ENCODE measurements at regions not wholly inside any gene's neighbourhood (a gene's known extent, or its start where the extent isn't known, plus 50 kb on each side); places are given as distances from the start of the nearest gene placed in this dataset.
"Not testable (repeated sequence)": the region's sequence is repeated elsewhere in the genome, so short reads cannot be mapped to it uniquely, and the experiment has no call there.

DNA sequence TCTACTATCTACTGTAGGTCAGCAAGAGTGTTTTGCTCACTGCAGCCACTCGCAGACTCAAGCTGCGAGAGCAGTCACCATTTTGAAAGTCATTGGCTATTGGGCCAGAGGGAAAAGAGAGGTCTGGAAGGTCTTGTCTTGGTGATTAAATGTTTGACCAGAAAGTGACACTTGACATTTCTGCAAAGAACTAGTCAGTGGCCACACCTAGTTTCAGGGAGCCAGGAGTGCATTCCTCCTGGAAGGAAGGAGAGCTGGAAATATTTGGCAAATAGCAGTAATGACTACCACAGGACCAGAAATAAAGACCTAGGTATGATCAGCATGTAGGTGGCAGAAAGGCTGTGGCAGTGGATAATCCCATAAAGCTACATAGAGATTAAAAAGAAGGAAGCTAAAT, 440.0 kb upstream of the PLXNA2 start:
- DNase-seq (ENCODE audit: low read depth in 1 of 2, low spot score in 1 of 2), result no peak

DNA sequence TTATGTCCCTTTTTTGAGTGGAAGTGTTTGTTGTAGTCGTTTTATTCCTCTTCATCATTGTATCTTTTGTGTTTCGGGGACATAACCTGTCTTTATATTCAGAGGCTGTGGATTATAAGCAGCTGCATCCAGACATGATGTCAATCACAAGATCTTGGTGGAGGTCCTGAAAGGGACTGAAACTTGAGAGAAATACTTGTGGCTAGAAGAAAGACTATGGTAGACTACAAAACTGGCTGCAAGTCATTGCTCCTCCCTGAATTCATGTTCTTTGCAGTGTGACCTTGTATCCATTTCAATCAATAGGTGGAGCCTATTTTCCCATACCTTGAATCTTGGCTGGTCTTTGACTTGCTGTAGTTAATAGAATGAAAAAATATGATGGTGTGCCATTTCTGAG, 442.4 kb upstream of the PLXNA2 start:
- DNase-seq (ENCODE audit: low read depth in 1 of 2, low spot score in 1 of 2), result no peak

DNA sequence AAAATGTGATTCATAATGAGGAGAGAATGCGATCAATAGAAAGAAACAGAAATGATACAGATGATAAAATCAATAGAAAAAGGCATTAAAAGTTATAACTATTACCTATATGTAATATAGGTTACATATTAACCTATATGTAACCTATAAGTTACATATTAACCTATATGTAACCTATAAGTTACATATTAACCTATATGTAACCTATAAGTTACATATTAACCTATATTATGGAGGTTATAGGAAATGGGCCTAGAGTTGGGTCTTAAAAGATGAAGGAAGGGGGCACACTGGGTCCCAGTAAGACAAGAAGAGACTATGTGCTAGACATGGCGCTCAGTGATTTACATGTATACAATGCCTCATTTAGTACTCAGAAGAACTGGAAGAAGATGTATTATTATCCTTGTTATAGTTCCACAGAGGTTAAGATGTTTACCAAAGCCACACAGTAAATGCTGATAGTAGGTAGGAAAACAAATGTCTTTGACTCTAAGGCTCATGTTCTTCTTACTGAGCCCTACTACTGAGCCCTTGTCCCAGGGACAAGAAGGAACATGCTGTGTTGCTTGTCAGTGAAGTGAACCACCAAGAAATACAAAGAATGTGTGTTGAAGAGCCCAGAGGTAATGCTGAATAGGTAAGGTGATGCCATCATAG, 444.6 kb upstream of the PLXNA2 start:
- no peak for DNase-seq (ENCODE audit: low read depth in 1 of 2, low spot score in 1 of 2)

DNA sequence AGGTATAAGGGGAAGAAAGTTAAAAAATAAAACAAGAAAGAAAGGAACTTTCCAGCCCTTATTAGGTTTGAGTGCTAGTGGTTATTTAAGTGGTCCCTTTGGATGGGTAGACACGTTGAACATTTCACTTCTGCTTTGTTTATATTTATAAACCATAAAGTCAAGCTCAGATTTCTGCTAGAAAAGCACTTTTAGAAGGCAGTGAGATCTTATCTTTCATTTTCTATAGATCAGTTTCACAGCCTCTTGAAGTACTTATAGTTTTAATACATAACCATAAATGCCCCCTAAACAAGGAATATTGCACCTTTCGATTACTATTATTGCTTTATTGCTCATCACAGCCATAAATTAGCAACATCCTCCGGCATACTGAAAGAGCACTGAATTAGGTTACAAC, 446.8 kb upstream of the PLXNA2 start:
- DNase-seq (ENCODE audit: low read depth in 1 of 2, low spot score in 1 of 2), result no peak

DNA sequence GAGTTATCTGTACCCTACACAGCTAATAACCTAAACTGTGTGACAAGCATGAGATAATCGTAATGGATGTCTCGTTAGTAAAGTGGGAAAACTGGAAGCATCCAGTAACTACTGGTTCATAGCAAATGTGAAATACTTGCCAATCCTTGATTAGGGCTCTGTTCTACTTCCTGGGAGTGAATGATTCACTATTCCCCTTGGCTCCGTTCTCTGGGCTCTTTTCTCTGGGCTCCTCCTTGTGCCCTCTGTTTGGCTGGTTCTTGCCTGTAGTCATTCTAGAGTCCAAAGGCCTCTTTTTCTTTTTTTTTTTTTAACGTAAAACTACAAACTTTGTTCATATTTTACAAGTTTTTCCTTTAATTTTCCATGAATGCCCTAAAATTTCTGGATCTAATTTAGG, 465.8 kb upstream of the PLXNA2 start:
- DNase-seq (ENCODE audit: low read depth in 1 of 2, low spot score in 1 of 2), result no peak

DNA sequence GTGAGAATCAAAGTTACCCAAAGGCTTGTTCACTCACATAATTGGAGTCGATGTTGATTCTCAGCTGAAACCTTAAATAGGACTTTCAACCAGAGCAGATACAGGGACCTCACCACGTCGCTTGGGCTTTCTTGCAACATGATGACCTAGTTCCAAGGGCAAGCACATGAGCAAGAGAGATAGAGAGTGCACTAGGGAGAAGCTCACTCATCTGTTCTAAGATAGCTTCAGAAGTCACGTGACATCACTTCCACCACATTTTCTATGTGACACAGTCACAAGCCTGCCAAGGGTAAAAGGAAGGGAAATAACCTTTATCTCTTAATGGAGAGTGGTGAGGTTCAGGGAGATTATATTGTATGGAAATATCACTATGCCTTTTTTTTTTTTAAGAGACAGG, 470.1 kb upstream of the PLXNA2 start:
- no peak for DNase-seq (ENCODE audit: low read depth in 1 of 2, low spot score in 1 of 2)

DNA sequence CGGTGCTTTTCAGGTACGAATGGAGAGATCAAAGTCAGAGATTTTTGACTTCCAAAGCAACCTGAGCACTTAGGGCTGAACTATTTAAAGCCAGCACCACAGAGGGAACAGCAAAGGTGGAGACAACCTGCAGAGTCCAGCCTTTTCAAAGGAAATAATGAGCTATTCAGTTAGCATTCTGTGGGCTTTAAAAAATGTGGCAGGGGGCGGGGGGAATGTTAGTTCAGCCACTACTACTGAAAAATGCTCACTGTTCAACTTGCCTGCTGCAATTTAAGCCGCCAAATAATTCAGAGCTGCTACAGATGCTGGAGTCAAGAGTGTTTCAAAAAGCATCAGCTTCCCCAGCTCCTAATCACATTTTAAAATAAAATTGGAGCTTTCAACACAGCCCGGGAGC, 473.3 kb upstream of the PLXNA2 start:
- DNase-seq (ENCODE audit: low read depth in 1 of 2, low spot score in 1 of 2), result no peak

DNA sequence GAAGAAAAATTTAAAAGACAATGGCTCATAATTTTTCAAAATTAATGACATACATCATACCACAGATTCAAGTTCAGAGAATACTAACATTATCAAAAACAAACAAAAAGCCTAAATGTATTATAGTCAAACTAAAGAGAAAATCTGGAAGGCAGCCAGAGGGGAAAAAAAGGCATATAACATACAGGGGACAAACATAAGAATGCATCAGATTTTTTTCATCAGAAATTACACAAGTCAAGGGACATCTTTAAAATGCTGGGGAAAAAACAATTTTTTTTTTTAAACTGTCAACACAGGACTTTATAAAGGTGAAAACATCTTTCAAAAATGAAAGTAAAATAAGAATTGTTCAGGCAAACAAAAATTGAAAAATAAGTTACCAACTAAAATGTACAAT, 478.4 kb upstream of the PLXNA2 start:
- no peak for DNase-seq (ENCODE audit: low read depth in 1 of 2, low spot score in 1 of 2)

DNA sequence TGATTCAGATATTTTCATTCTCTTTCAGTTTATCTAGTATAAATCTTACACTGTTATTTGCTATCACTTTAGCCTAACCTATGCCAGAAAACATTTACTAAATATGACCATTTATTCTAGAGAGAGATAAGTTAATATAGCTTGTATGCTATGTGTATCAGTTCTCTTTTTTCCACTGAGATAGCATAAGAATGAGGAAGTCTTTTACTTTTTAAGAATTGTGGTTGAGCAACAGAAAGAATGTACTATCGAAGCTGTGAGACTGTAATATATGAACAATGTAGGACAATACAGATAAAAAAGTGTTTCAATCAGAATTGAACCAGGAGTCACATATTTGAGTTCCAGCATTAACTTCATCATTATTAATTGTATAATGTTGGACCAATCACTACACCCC, 479.9 kb upstream of the PLXNA2 start:
- DNase-seq (ENCODE audit: low read depth in 1 of 2, low spot score in 1 of 2), result no peak

DNA sequence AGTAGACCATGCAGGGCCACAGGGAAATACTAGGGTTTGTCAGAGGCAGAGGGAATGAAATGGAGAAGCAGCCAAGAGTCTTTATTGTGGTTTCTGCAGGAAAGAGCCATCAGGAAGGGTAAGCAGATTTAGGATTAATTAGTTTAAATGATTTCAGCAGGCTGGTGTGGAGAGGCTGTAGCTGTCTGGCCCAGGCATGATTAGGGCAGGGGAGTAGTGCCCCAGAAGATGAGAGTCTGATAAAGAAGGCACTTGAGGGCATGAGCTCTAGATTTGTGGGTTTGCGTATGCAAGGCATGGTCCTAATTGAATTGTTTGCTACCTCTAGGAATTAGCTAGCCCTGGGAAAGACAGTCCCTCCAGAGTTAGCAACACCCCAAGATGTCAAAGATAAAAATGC, 484.6 kb upstream of the PLXNA2 start:
- DNase-seq (ENCODE audit: low read depth in 1 of 2, low spot score in 1 of 2), result no peak

DNA sequence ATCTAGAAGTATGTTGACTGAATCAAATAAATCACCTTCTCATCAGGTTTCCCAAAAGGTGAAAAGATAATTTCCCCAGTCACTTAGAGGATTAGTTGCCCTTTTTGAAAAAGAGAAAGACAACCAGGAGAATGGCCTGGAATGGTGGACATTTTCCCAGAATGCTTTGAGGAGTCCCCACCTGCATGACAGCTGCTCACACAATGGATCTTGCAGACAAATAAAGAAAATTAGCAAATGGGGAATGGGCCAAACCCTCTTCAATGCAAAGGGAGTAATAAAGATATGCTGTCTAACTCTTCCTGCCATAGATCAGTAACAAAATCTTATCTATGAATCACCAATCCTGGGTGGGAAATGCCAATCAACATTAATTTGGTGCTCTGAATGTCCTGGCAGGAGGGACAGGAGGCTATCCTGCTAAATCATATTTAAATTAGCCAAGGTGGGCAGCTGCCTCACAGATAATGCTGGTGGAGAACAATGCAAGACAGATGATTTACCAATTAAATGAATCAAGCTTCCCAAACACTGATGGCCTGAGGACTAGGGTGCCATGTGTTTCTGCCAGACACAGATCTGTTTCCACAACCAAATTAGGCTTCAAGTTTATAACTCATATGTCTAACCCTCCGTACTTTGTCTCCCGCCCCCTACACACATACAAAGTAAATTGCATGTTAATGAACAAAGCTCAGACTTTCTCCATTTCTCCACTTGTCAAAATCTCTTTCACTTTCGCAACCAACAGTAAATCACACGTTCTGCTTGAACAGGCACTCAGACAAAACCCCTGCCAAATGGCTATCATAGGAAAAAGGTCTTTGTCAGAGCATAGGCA, 488.0 kb upstream of the PLXNA2 start:
- DNase-seq (ENCODE audit: low read depth in 1 of 2, low spot score in 1 of 2), result no peak

DNA sequence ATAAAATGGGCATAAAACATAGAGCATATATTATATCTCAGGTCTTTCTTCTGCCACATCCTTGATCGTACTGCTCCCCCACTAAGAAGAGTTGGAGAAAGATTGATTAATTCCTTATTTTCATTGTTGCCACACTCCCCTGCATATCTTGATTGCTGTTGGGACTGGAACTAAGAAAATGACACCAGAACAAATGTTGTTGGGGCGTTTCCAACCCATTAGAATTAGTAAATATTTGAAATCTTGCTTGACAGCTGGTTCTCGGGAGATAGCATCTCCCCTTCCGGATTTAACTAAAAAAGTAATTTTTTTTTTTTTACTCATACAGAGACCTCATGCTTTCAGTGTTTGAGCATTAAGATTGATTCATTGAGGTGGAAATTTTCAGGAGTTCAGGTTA, 493.0 kb upstream of the PLXNA2 start:
- DNase-seq (ENCODE audit: low read depth in 1 of 2, low spot score in 1 of 2), result no peak

DNA sequence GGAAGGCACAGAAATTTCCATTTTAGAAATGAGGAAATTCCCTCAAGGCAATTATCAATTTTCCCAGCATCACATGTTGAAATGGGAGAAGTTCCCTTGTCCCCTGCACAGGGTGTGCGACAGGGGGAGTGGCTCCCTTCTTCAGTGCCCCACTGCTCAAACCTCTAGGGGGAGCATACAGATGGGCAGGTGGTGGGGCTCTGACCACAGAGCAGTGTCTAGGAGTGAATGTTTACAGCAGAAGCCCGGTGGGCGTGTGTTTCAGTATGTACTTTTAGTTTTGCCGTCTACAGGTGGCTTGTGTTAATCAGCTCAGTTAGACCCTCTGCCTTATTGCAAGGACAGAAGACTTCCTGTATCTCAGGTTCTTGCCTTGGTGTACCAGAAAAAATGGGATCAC, 493.7 kb upstream of the PLXNA2 start:
- no peak for DNase-seq (ENCODE audit: low read depth in 1 of 2, low spot score in 1 of 2)

DNA sequence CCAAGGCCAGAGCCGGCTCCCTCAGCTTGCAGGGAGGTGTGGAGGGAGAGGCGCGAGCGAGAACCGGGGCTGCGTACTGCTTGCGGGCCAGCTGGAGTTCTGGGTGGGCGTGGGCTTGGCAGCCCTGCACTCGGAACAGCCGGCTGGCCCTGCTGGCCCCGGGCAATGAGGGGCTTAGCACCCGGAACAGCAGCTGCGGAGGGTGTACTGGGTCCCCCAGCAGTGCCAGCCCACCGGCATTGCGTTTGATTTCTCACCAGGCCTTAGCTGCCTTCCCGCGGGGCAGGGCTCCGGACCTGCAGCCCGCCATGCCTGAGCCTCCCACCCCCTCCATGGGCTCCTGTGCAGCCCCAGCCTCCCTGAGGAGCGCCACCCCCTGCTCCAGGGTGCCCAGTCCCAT, 495.5 kb upstream of the PLXNA2 start:
- DNase-seq (ENCODE audit: low read depth in 1 of 2, low spot score in 1 of 2), result not testable (repeated sequence)

DNA sequence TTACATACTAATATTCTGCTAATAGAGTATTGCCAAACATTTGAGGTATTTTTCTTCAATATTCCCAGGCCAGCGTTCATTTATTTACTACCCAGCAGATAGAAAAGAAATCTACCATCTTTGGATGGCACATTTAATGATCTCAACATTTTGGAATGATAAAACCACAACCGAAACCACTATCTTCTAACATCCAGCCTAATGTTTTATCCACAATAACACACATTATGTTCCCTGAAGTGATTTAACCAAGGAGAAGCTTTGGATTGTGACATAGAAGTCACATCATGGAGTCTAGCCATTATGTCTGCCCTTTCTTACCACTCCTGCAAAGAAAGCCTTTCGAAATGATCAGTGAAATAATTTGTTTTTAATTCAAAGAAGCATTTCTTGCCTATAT, 497.1 kb upstream of the PLXNA2 start:
- no peak for DNase-seq (ENCODE audit: low read depth in 1 of 2, low spot score in 1 of 2)

DNA sequence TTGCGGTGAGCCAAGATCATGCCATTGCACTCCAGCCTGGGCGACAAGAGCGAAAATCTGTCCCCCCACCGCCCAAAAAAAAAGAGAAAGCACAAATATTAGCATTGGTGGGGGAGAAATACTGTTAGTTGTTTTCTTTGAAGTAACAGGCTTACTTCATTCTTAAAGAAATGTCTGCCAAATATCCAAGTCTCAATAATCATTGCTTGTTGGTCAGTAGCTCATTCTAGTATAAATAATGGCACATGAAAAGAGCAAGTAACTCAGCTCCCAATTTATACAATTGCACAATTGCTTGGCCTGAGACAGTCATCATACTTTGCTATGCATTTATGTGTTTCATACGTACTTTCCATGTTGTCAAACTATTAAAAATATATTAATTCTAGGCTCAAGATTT, 499.2 kb upstream of the PLXNA2 start:
- DNase-seq (ENCODE audit: low read depth in 1 of 2, low spot score in 1 of 2), result no peak

DNA sequence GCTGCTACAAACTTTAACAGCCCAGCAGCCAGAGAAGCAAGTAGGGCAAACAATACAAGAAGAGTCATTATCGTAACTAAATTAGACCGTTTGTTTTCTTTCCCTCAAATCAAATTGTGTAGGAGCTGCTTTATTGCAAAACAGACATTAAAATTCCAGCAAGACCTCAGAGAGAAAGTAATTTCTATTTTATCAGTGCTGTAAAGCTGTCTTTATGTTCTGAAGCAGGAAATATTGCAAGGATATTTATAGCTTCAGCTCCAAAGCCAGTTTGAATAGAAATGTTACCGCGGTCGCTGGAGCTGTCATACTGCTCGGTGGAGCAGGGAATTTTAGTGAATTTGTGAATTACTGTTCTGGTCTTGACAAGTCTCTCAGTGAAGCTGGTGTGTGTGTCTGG, 503.8 kb upstream of the PLXNA2 start:
- no peak for DNase-seq (ENCODE audit: low read depth in 1 of 2, low spot score in 1 of 2)

DNA sequence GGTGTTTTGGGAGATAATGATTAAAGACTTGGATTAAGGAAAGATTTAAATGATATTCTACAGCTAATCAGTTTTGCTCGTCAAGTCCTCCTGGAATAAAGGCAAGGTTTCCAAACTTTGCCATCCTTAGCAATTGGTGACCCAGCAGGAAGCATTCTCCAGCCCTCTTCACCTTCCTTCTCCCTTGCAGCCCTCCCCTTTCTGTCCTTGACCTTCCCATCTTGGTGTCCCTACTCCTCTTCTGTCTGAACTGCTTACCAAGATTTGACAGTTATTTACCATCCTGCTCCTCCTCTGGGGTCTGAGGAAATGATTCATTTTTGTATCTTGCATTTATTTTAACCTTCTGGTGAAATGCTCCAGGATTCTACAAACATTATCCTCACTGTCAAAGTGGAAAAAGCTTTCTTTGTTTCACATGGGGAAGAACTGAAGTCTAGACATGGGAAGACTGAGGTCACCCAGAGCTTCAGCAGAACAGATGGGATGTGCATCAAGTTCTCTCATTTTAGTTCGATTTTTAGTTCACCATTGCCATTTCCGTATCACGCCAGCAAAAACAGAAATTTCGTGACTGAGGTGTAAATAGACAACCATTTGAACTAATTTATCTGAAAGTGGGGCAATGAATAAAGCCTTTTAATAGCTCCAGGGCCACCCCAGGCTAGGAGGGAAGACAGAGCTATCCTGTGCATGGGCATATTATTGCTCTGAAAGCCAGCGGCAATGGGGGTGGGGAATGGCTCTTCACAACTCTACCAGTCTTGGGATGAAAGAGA, 504.4 kb upstream of the PLXNA2 start:
- DNase-seq (ENCODE audit: low read depth in 1 of 2, low spot score in 1 of 2), result no peak

DNA sequence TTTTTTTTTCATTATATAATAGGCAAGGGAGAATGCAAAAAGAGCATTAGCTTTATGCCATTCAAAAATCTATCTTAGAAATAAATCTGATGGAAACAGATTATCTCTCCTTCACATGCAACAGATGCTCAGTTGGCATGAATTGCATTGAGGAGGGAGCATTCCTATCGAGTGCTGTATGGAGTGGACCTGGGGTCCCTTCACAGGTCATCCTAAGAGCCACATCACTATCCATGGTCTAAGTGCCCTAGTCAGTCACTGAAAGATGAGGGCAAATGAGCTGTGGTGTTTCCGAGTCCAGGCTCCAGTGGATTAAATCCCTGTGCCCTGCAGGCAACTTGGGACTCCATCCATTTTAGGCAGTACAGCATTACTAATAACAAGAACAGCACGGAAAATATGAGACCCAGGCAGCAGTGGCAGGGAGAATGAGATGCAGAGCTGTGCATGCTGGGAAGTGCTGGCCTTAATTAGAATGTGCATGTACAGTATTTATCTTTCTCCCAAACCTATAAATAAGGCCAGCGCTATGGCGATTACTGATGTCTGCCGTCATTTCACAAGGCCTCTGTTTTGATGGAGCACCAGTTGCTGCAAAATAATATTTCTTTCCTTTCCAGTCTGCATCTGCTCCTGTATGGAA, 512.3 kb upstream of the PLXNA2 start:
- DNase-seq (ENCODE audit: low read depth in 1 of 2, low spot score in 1 of 2), result no peak

DNA sequence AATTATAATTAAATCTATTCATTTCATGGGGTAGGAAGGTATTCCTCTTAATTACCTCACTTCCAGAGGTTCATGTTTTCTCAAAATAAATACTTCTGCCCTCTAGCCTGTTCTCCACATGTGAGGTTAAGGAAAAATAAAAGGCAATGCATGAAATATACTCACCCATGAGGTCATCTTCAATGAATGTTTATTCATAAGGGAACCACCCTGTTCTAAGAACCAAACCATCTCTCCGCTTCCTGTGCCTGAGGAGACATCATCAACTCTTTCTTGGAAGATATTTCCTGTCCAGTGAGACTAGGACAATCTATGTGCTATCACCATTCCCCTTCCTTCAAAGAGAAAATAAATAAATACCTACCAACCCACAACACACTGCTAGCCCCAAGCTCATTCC, 513.7 kb upstream of the PLXNA2 start:
- DNase-seq (ENCODE audit: low read depth in 1 of 2, low spot score in 1 of 2), result no peak

DNA sequence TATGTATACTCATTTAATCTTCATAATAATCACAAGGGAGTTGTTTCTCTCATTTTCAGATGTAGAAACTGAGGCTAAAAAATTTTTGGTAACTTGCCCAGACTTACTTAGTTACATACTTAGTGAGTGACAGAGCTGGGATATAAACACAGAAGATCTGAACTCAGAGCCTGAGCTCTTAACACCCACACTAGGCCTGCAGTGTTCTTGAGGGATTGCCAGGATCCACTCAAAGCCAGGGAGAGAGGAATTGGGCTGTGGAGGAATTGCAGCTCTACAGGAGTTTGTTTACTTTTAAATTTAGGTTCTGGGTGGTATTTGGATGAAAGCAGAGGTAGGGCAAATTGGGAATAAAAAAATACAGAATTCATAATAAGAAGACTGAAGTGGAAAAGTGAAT, 515.1 kb upstream of the PLXNA2 start:
- no peak for DNase-seq (ENCODE audit: low read depth in 1 of 2, low spot score in 1 of 2)

DNA sequence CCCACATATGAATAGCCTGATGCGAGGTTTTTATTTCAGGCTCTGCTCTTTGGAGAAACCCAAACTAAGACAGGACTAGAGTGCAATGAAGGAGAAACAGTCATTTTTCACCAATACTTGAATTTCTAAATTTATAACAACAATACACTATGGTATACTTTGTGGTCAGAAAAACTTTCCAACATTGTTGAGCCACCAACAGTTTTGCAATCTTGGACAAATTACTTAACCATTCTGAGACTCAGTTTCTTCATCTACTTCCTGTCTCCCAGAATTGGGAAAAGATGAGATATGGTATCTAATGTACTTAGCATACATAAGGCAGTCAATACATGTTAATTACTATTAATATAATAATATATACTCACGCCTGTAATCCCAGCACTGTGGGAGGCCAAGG, 519.8 kb upstream of the PLXNA2 start:
- DNase-seq (ENCODE audit: low read depth in 1 of 2, low spot score in 1 of 2), result no peak

Measured in stimulated activated CD4-positive, alpha-beta T cell treated with anti-CD3 and anti-CD28 coated beads, Interleukin-15, amount 100 ng/mL, for 1 hour (primary cell).